Activated CD4-positive, alpha-beta T cell treated with anti-CD3 and anti-CD28 coated beads, Interleukin-2, amount 50 U/mL, for 1 hour (primary cell): ENCODE measurements at regions not wholly inside any gene's neighbourhood (a gene's known extent, or its start where the extent isn't known, plus 50 kb on each side); places are given as distances from the start of the nearest gene placed in this dataset.

Experiments used
- DNase-seq: peaks from one replicate; pipeline ENCODE4 v3.0.0-alpha.2; 2020

- no peak for DNase-seq
Observed at GRCh38 chr6:122524056-122524455, 52.4 kb upstream of the SERINC1 start.

- peak; percentile 48 for DNase-seq
Observed at GRCh38 chr6:122530440-122531046, 58.9 kb upstream of the SERINC1 start.

DNA sequence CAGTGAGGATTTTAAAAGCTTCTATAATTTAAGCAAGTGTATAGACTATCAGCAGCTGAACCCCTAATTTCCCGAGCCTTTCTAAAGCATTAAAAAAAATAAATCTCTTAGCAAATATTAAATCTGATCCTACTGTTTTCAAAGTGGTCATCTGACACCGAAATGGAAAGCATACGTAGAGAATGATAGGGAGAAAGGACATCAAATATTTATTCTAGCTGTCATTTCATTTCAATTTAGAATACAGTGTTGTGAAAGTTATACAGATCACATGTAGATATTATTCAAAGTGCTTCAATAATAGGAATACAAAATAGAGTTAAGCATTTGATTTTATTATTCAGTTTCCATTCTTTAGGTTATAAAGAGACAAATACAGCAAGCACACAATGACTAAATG is 61.9 kb upstream of the PKIB start:
- no peak for DNase-seq

DNA sequence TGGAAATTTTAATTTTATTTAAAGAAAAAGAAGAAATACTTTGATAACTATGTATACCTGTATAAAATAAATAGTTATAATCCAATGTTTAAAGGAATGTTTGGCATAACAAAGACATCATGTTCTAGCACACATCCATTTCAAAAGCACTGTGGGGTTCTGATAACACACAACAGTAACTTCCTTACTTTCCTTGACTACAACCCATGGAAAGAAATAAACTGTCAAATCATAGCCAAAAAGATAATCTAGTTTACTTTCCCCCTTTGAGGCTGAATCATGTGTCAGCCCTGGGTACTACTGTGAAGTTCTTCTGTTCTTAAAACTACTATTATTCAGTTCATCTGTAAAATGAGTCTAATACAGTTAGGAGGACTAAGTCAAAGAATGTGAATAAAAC is 61.4 kb upstream of the PKIB start:
- DNase-seq = no peak

DNA sequence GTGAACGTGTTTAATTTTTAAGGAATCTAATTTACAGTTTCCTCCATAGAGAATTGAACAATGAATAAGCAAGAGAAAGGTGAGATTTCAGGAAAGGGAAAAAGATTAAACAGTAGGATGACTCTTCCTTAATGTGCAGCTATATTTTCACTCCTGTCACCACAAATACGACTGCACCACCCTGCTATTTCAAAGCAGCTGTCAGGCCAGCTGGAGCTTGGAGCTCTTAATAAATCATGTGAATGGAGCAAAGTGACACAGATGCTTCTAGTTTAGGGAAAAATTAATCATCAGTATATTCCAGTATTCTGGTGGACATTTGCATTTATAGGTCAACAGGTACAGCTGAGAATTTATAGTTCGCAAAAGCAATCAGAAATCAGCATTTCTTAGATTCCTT is 56.5 kb upstream of the PKIB start:
- no peak for DNase-seq

DNA sequence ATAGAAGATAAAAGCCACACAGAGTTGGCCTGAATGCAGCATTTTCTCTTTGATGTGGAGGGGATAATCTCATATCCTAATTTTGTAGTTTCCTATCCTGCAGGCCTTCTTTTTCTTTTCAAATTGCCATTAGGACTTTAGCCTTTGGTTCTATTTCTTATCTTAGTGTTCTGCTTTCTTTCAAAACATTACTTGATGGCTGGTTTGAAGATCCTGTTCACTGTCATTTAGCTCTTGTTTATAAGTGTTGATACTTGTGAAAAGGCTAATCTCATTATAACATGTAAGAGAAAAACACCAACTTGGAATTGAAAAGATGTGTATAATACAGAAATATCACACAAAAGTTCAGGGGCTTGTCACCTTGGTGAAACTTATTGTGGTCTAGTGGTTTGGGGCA is 54.6 kb upstream of the PKIB start:
- no peak for DNase-seq

GRCh38 chr6:122558080-122558479 is 52.1 kb upstream of the PKIB start:
- DNase-seq = no peak
